IMR-90 (cell line): ENCODE measurements at regions not wholly inside any gene's neighbourhood (a gene's known extent, or its start where the extent isn't known, plus 50 kb on each side); places are given as distances from the start of the nearest gene placed in this dataset.

Experiments
- ATAC-seq: fragments of 200-7000 bp; cut with Tn5 transposase; 2 replicates; pipeline ENCODE4 v1.9.1; 2020; ENCODE audit warnings: low read depth, mild to moderate bottlenecking, moderate library complexity
- BruUV-seq: library from RNA; stranded (reverse); fragments of 400-500 nt; replicated peaks from 2 replicates; lab custom pipeline; 2021; lab: Mats Ljungman, UMichigan
- CTCF ChIA-PET: fragments of 300-600 bp; formaldehyde crosslinking; extraction: SDS; loops from one replicate; lab custom pipeline; 2021; ENCODE audit warnings: antibody characterized with exemption; lab: Yijun Ruan, JAX
- POLR2A ChIA-PET: fragments of 300-600 bp; sonication (Branson Sonifier 250); formaldehyde crosslinking; loops from one replicate; lab custom pipeline; 2022; ENCODE audit warnings: antibody characterized with exemption; ENCODE audit not compliant: unreplicated experiment; lab: Charles Lee
- DNase-seq: peaks from one replicate; pipeline ENCODE4 v3.0.0; 2013
- H2AFZ ChIP-seq: replicated peaks from 2 replicates; pipeline ENCODE3; 2013; ENCODE audit warnings: low read length, mild to moderate bottlenecking; ENCODE audit not compliant: poor library complexity
- H2AK5ac ChIP-seq: 2 replicates; pipeline ENCODE4 v1.6.1; 2013; ENCODE audit warnings: low read depth, low read length, inconsistent platforms
- H2AK9ac ChIP-seq: replicated peaks from 2 replicates; pipeline ENCODE3; 2013; ENCODE audit warnings: mild to moderate bottlenecking, low read depth, low read length, moderate library complexity; ENCODE audit not compliant: poor library complexity
- H2BK120ac ChIP-seq: 2 replicates; pipeline ENCODE4 v1.6.1; 2013; ENCODE audit warnings: low read depth, low read length, inconsistent platforms
- H2BK15ac ChIP-seq: 3 replicates; pipeline ENCODE4 v1.6.1; 2013; ENCODE audit warnings: low read depth, low read length, inconsistent platforms
- H2BK20ac ChIP-seq: 2 replicates; pipeline ENCODE4 v1.6.1; 2013; ENCODE audit warnings: low read depth, mild to moderate bottlenecking, inconsistent platforms, low read length, moderate library complexity
- H2BK5ac ChIP-seq: 2 replicates; pipeline ENCODE4 v1.6.1; 2013; ENCODE audit warnings: mild to moderate bottlenecking, low read depth, low read length, inconsistent platforms; ENCODE audit not compliant: poor library complexity, severe bottlenecking
- H3K14ac ChIP-seq: replicated peaks from 2 replicates; pipeline ENCODE4 v1.6.1; 2013; ENCODE audit warnings: low read depth, low read length, inconsistent platforms
- H3K18ac ChIP-seq: 2 replicates; pipeline ENCODE4 v1.6.1; 2013; ENCODE audit warnings: low read depth, low read length, control low read depth
- H3K23ac ChIP-seq: 2 replicates; pipeline ENCODE4 v1.6.1; 2013; ENCODE audit warnings: low read depth, low read length, inconsistent platforms
- H3K27ac ChIP-seq: 2 replicates; pipeline ENCODE4 v1.5.1; 2013; ENCODE audit warnings: mild to moderate bottlenecking, control low read depth, low read length; ENCODE audit not compliant: insufficient read depth
- H3K27me3 ChIP-seq: 2 replicates; pipeline ENCODE4 v1.6.1; 2013; ENCODE audit warnings: low read length; ENCODE audit not compliant: control insufficient read depth, insufficient read depth
- H3K36me3 ChIP-seq: 2 replicates; pipeline ENCODE4 v1.6.1; 2013; ENCODE audit warnings: low read length, mixed read lengths; ENCODE audit not compliant: control insufficient read depth, insufficient read depth
- H3K4ac ChIP-seq: 2 replicates; pipeline ENCODE4 v1.6.1; 2013; ENCODE audit warnings: low read depth, low read length, inconsistent platforms
- H3K4me1 ChIP-seq: 2 replicates; pipeline ENCODE4 v1.6.1; 2013; ENCODE audit warnings: low read length, mixed read lengths; ENCODE audit not compliant: control insufficient read depth, insufficient read depth
- H3K4me2 ChIP-seq: 2 replicates; pipeline ENCODE4 v1.6.1; 2013; ENCODE audit warnings: low read depth, mild to moderate bottlenecking, control low read depth, low read length, moderate library complexity
- H3K4me3 ChIP-seq: 2 replicates; pipeline ENCODE4 v1.5.1; 2013; ENCODE audit warnings: low read depth, mild to moderate bottlenecking, control low read depth, low read length, moderate library complexity; ENCODE audit not compliant: insufficient read depth
- H3K56ac ChIP-seq: 2 replicates; pipeline ENCODE4 v1.6.1; 2013; ENCODE audit warnings: low read length, inconsistent platforms; ENCODE audit not compliant: insufficient read depth; ENCODE audit errors: extremely low read depth
- H3K79me1 ChIP-seq, 2 experiments: 2 replicates each; pipeline ENCODE4 v1.6.1; 2013; ENCODE audit warnings: low read length in 2 of 2, inconsistent platforms in 1 of 2, low read depth in 1 of 2
- H3K9ac ChIP-seq: 2 replicates; pipeline ENCODE4 v1.6.1; 2013; ENCODE audit warnings: low read depth, low read length, control low read depth
- H3K9me1 ChIP-seq: 2 replicates; pipeline ENCODE4 v1.6.1; 2013; ENCODE audit warnings: low read length, inconsistent platforms; ENCODE audit not compliant: insufficient read depth
- H3K9me3 ChIP-seq: 2 replicates; pipeline ENCODE4 v1.6.1; 2013; ENCODE audit warnings: low read length; ENCODE audit not compliant: control insufficient read depth, insufficient read depth
- H4K20me1 ChIP-seq: 2 replicates; pipeline ENCODE4 v1.6.1; 2013; ENCODE audit warnings: low read length, inconsistent platforms; ENCODE audit not compliant: insufficient read depth
- H4K5ac ChIP-seq: 2 replicates; pipeline ENCODE4 v1.6.1; 2013; ENCODE audit warnings: mild to moderate bottlenecking, low read depth, low read length, control low read depth
- H4K8ac ChIP-seq, 2 experiments: 2 replicates each; pipeline ENCODE4 v1.6.1; 2013; ENCODE audit warnings: low read depth in 2 of 2, low read length in 2 of 2, control low read depth in 1 of 2, inconsistent platforms in 1 of 2
- H4K91ac ChIP-seq: 2 replicates; pipeline ENCODE4 v1.6.1; 2013; ENCODE audit warnings: low read depth, low read length, inconsistent platforms; ENCODE audit not compliant: insufficient read depth
- CTCF ChIP-seq: conservative IDR thresholded peaks from 2 replicates; pipeline ENCODE4 v1.5.1; 2012; ENCODE audit warnings: mild to moderate bottlenecking, low read depth, low read length, improper control_type of control experiment
- FOS ChIP-seq: fragments of 150-350 bp; IDR thresholded peaks from 2 replicates; pipeline ENCODE4 v1.6.1; 2016; ENCODE audit warnings: low read depth, low read length
- RAD21 ChIP-seq: IDR thresholded peaks from 2 replicates; pipeline ENCODE4 v1.6.1; 2012; ENCODE audit warnings: low read length, improper control_type of control experiment
- SMC3 ChIP-seq: fragments of 150-350 bp; IDR thresholded peaks from 2 replicates; pipeline ENCODE4 v1.6.1; 2016; ENCODE audit warnings: low read depth, mild to moderate bottlenecking, antibody characterized with exemption, low read length, moderate library complexity
- WGBS, 2 experiments: methylation state at CpG; one replicate each; pipeline versions ENCODE4 v1.1.5 to v1.1.7; 2013; ENCODE audit warnings: missing lambda C conversion rate in 2 of 2; ENCODE audit not compliant: insufficient read length in 1 of 2; ENCODE audit errors: extremely low coverage in 2 of 2; 5-methylcytosine and 5-hydroxymethylcytosine counted together
- dilution Hi-C: fragments of 300-500 bp; cut with HindIII; formaldehyde crosslinking; loops from one replicate; pipeline ENCODE4 v1.14.3; 2018; ENCODE audit warnings: low sequenced_read_pairs; ENCODE audit not compliant: unreplicated experiment
- in situ Hi-C: fragments of 300-500 bp; cut with MboI; formaldehyde crosslinking; loops from 3 replicates; pipeline ENCODE4 v1.14.3; 2019; ENCODE audit warnings: low sequenced_read_pairs, inconsistent platforms, mixed read lengths
- intact Hi-C: fragments of 100-400 bp; cut with micrococcal nuclease; formaldehyde crosslinking; loops from 2 replicates; pipeline ENCODE4 v1.10.0; 2022

DNA sequence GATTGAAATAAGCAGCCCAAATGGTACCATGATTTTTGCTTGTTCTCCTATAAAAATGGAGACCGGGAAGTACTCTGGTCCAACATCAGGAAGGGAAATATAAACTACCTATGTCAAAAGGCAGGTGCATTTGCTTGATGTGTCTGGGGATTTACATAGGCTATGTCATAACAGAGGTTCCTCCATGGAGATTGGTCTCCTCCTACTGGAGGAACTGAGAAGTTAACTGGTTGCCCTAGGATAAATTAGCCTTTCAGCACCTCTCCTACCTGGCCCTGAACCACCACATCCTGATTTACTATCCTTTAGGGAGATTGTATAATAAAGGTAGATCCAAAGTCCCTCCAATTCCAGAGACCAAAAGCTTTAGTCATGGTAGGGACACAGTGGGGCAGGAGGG, 1109.3 kb upstream of the B3GALT2 start:
- Histone ChIP-seq H2AK9ac (no peak overlapping the region), H3K56ac (no peak overlapping the region), H2BK5ac (no peak overlapping the region), H3K27me3 (no peaks in the 10 kb centered on the region), H3K79me1 (no peaks in the 10 kb centered on the region), H3K18ac (no peak overlapping the region), H3K4ac (no peak overlapping the region), H3K9me1 (0 out of 2 replicates have a peak, but pooled peaks cover 3% of the 10 kb centered on the region), H3K9ac (no peak overlapping the region), H4K8ac (no peak overlapping the region), H4K5ac (no peak overlapping the region), H2AFZ (no peak overlapping the region), H3K4me2 (no peak overlapping the region), H3K9me3 (no peaks in the 10 kb centered on the region), H3K4me1 (no peaks in the 10 kb centered on the region), H3K23ac (no peak overlapping the region), H3K27ac (no peak overlapping the region), H2BK15ac (no peak overlapping the region), H4K20me1 (no peaks in the 10 kb centered on the region), H3K36me3 (no peaks in the 10 kb centered on the region), H4K91ac (no peak overlapping the region), H2BK20ac (no peak overlapping the region), H3K14ac (no peak overlapping the region), H3K4me3 (no peak overlapping the region), H2AK5ac (no peak overlapping the region), H2BK120ac (no peak overlapping the region)
- peak; percentile 57 for TF ChIP-seq CTCF
- TF ChIP-seq FOS: no peak
- peak; percentile 71 for TF ChIP-seq RAD21
- TF ChIP-seq SMC3: peak; percentile 50
- in situ Hi-C loops: loop anchor here (25.0 kb wide), 1 partner anchor 1108 kb away; the partner anchor contains the start of gene B3GALT2
- no CpG with 5 or more reads among the region's 1 CpG for WGBS, 2 experiments
- ChIA-PET POLR2A (no interaction called here), CTCF (interaction anchor here (0.6 kb wide), 1 partner anchor 27 kb away, joined by 3 read pairs; no protein-coding TSS in a partner anchor)
- peak; percentile 61 for ATAC-seq
- DNase-seq: peak; percentile 44
- BruUV-seq: no TSS peak
- intact Hi-C loops: loop anchor here (1.0 to 10.0 kb wide), 3 partner anchors 301 to 1112 kb away; no protein-coding TSS in a partner anchor
- dilution Hi-C loops: no loop called here
